ENCODE measurements at regions not wholly inside any gene's neighbourhood (a gene's known extent, or its start where the extent isn't known, plus 50 kb on each side); places are given as distances from the start of the nearest gene placed in this dataset.
A peak's percentile ranks its signal among the peaks of the same experiment; 100 is the strongest.

DNA sequence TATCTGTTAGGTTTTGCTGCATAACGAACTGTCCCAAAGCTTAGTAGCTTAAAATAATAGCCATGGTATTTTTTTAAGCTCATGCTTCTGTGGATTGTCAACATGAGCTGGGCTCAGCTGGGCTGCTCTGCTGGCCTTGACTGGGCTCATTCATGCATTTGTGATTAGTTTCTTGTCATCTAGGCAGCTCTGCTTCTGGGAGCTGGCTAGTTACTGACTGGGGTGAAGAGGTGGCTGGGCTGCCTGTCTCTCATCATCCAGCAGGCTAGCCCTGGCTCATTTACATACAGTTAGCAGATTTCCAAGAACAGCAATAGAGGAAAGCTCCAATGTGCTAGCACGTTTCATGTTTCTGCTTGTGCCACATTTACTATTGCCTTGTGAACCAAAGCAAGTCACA lies 165.1 kb upstream of the PCSK2 start:
- H3K36me3 ChIP-seq (ENCODE audit: insufficient read depth, low read length): no peaks in the 10 kb centered on the region
- H3K4me3 ChIP-seq (ENCODE audit: low read length): no peak overlapping the region
- H3K9ac ChIP-seq (ENCODE audit: low read length): no peak overlapping the region
- H3K79me2 ChIP-seq (replicated peaks; ENCODE audit: insufficient read depth, low read length): no peaks in the 10 kb centered on the region
- H3K27ac ChIP-seq (ENCODE audit: low read length): no peak overlapping the region
- H3K4me2 ChIP-seq (ENCODE audit: low read length): no peak overlapping the region
- TF ChIP-seq, protein P1, sequence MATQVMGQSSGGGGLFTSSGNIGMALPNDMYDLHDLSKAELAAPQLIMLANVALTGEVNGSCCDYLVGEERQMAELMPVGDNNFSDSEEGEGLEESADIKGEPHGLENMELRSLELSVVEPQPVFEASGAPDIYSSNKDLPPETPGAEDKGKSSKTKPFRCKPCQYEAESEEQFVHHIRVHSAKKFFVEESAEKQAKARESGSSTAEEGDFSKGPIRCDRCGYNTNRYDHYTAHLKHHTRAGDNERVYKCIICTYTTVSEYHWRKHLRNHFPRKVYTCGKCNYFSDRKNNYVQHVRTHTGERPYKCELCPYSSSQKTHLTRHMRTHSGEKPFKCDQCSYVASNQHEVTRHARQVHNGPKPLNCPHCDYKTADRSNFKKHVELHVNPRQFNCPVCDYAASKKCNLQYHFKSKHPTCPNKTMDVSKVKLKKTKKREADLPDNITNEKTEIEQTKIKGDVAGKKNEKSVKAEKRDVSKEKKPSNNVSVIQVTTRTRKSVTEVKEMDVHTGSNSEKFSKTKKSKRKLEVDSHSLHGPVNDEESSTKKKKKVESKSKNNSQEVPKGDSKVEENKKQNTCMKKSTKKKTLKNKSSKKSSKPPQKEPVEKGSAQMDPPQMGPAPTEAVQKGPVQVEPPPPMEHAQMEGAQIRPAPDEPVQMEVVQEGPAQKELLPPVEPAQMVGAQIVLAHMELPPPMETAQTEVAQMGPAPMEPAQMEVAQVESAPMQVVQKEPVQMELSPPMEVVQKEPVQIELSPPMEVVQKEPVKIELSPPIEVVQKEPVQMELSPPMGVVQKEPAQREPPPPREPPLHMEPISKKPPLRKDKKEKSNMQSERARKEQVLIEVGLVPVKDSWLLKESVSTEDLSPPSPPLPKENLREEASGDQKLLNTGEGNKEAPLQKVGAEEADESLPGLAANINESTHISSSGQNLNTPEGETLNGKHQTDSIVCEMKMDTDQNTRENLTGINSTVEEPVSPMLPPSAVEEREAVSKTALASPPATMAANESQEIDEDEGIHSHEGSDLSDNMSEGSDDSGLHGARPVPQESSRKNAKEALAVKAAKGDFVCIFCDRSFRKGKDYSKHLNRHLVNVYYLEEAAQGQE (IDR thresholded peaks at IDR 0.05; ENCODE audit: borderline replicate concordance): no peak
- TF ChIP-seq EP300 (conservative IDR thresholded peaks at IDR 0.05; ENCODE audit: poor library complexity, severe bottlenecking) (no peak), MXI1 (conservative IDR thresholded peaks at IDR 0.05; ENCODE audit: poor library complexity, severe bottlenecking) (no peak), RAD21 (conservative IDR thresholded peaks at IDR 0.05) (no peak)
- TF ChIP-seq, protein P2, sequence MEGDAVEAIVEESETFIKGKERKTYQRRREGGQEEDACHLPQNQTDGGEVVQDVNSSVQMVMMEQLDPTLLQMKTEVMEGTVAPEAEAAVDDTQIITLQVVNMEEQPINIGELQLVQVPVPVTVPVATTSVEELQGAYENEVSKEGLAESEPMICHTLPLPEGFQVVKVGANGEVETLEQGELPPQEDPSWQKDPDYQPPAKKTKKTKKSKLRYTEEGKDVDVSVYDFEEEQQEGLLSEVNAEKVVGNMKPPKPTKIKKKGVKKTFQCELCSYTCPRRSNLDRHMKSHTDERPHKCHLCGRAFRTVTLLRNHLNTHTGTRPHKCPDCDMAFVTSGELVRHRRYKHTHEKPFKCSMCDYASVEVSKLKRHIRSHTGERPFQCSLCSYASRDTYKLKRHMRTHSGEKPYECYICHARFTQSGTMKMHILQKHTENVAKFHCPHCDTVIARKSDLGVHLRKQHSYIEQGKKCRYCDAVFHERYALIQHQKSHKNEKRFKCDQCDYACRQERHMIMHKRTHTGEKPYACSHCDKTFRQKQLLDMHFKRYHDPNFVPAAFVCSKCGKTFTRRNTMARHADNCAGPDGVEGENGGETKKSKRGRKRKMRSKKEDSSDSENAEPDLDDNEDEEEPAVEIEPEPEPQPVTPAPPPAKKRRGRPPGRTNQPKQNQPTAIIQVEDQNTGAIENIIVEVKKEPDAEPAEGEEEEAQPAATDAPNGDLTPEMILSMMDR (IDR thresholded peaks at IDR 0.05; ENCODE audit: poor library complexity, severe bottlenecking): no peak
- no peaks in the 10 kb centered on the region for H3K9me3 ChIP-seq (ENCODE audit: low read length)
- H3K9me2 ChIP-seq (ENCODE audit: insufficient read depth, low read length): no peaks in the 10 kb centered on the region
- H2AFZ ChIP-seq (ENCODE audit: low read depth, low read length): no peak overlapping the region
- no peaks in the 10 kb centered on the region for H3F3A ChIP-seq (ENCODE audit: insufficient read depth, low read length, poor library complexity, severe bottlenecking)
- no peaks in the 10 kb centered on the region for H4K20me1 ChIP-seq (ENCODE audit: insufficient read depth)
- H3K27me3 ChIP-seq (ENCODE audit: insufficient read depth, low read depth, low read length): no peaks in the 10 kb centered on the region

DNA sequence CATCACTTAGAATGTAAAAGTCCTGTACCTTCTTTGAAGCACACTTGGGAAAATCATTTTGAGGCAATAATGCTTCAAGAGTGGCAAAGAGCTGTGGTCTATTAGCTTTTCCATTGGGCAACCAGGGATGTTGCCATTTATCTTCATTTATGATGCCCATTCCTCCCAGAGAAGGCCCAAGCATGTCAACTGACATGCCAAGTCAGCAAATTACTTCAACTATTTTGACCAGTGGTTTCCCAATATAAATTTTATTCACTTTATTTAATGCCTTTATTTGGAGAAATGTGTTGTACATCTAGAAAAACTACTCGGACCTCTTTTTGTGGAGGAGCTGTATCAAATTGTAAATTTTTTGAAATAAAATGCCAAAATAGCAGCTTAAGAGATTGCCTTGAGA lies 164.1 kb upstream of the PCSK2 start:
- H3K9me3 ChIP-seq (ENCODE audit: low read length): no peaks in the 10 kb centered on the region
- no peaks in the 10 kb centered on the region for H3K36me3 ChIP-seq (ENCODE audit: insufficient read depth, low read length)
- no peak overlapping the region for H3K4me3 ChIP-seq (ENCODE audit: low read length)
- no peak overlapping the region for H3K27ac ChIP-seq (ENCODE audit: low read length)
- H3F3A ChIP-seq (ENCODE audit: insufficient read depth, low read length, poor library complexity, severe bottlenecking): no peaks in the 10 kb centered on the region
- no peak overlapping the region for H3K9ac ChIP-seq (ENCODE audit: low read length)
- no peaks in the 10 kb centered on the region for H3K27me3 ChIP-seq (ENCODE audit: insufficient read depth, low read depth, low read length)
- no peaks in the 10 kb centered on the region for H3K79me2 ChIP-seq (replicated peaks; ENCODE audit: insufficient read depth, low read length)
- H2AFZ ChIP-seq (ENCODE audit: low read depth, low read length): no peak overlapping the region
- TF ChIP-seq POLR2AphosphoS5 (IDR thresholded peaks at IDR 0.05) (no peak), EP300 (conservative IDR thresholded peaks at IDR 0.05; ENCODE audit: poor library complexity, severe bottlenecking) (no peak), EZH2 (IDR thresholded peaks at IDR 0.05; ENCODE audit: borderline replicate concordance, insufficient read depth, low read length, poor library complexity, severe bottlenecking) (no peak), MXI1 (conservative IDR thresholded peaks at IDR 0.05; ENCODE audit: poor library complexity, severe bottlenecking) (no peak)
- H3K4me2 ChIP-seq (ENCODE audit: low read length): no peak overlapping the region
- no peaks in the 10 kb centered on the region for H4K20me1 ChIP-seq (ENCODE audit: insufficient read depth)
- H3K9me2 ChIP-seq (ENCODE audit: insufficient read depth, low read length): no peaks in the 10 kb centered on the region

DNA sequence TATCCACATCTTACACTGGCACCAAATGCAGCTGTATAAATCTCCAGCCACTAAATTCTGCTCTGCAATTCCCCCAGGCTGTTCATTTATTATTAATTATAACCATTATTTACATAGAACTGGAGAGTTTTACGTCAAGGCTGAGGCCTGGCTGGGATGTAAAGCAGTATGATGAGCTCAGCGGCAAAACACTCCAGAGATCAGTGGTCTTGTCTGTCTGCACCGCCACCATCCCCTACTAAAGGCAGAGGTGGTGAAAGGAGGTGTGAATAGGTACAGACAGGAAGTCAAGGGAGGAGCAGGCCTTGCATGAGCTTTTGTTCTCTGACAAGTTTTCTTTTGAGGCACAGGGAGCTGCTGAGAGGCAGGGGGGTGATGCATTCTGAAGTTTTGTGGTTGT lies 159.9 kb upstream of the PCSK2 start:
- no peaks in the 10 kb centered on the region for H3F3A ChIP-seq (ENCODE audit: insufficient read depth, low read length, poor library complexity, severe bottlenecking)
- H3K4me2 ChIP-seq (ENCODE audit: low read length): no peak overlapping the region
- no peaks in the 10 kb centered on the region for H3K27me3 ChIP-seq (ENCODE audit: insufficient read depth, low read depth, low read length)
- H3K27ac ChIP-seq (ENCODE audit: low read length): peak overlapping the region; percentile 8
- no peak overlapping the region for H3K4me3 ChIP-seq (ENCODE audit: low read length)
- H3K9me3 ChIP-seq (ENCODE audit: low read length): no peaks in the 10 kb centered on the region
- no peaks in the 10 kb centered on the region for H4K20me1 ChIP-seq (ENCODE audit: insufficient read depth)
- no peaks in the 10 kb centered on the region for H3K9me2 ChIP-seq (ENCODE audit: insufficient read depth, low read length)
- TF ChIP-seq, protein P1 (IDR thresholded peaks at IDR 0.05; ENCODE audit: borderline replicate concordance): no peak
- TF ChIP-seq SMC3 (conservative IDR thresholded peaks at IDR 0.05; ENCODE audit: poor library complexity) (no peak), EZH2 (IDR thresholded peaks at IDR 0.05; ENCODE audit: borderline replicate concordance, insufficient read depth, low read length, poor library complexity, severe bottlenecking) (no peak), MXI1 (conservative IDR thresholded peaks at IDR 0.05; ENCODE audit: poor library complexity, severe bottlenecking) (no peak), RAD21 (conservative IDR thresholded peaks at IDR 0.05) (no peak), TAF1 (IDR thresholded peaks at IDR 0.05; ENCODE audit: low read depth) (no peak), POLR2AphosphoS5 (IDR thresholded peaks at IDR 0.05) (no peak), EP300 (conservative IDR thresholded peaks at IDR 0.05; ENCODE audit: poor library complexity, severe bottlenecking) (no peak)
- TF ChIP-seq, protein P2 (IDR thresholded peaks at IDR 0.05; ENCODE audit: poor library complexity, severe bottlenecking): no peak
- H3K79me2 ChIP-seq (replicated peaks; ENCODE audit: insufficient read depth, low read length): no peaks in the 10 kb centered on the region
- H2AFZ ChIP-seq (ENCODE audit: low read depth, low read length): no peak overlapping the region
- H3K36me3 ChIP-seq (ENCODE audit: insufficient read depth, low read length): no peaks in the 10 kb centered on the region
- H3K9ac ChIP-seq (ENCODE audit: low read length): no peak overlapping the region
